ENCODE measurements at regions not wholly inside any gene's neighbourhood (a gene's known extent, or its start where the extent isn't known, plus 50 kb on each side); places are given as distances from the start of the nearest gene placed in this dataset.

DNA sequence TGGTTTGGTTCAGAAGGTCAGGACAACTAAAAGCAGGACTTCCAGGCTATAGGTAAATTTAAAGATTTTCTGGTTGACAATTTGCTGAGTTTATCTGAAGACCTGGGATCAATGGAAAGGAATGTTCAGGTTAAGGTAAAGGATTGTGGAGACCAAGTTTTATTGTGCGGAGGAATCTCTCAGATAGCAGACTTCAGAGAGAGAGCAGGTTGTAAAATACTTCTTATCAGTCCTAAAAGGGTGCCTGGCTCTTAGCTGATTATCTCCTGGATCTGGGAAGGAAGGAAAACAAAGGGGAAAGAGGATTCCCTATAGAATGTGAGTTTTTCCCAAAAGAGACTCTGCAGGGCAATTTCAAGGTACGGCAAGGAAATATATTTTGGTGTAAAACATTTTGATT lies 851.5 kb downstream of the DACH1 start:
- TF ChIP-seq, protein P1, sequence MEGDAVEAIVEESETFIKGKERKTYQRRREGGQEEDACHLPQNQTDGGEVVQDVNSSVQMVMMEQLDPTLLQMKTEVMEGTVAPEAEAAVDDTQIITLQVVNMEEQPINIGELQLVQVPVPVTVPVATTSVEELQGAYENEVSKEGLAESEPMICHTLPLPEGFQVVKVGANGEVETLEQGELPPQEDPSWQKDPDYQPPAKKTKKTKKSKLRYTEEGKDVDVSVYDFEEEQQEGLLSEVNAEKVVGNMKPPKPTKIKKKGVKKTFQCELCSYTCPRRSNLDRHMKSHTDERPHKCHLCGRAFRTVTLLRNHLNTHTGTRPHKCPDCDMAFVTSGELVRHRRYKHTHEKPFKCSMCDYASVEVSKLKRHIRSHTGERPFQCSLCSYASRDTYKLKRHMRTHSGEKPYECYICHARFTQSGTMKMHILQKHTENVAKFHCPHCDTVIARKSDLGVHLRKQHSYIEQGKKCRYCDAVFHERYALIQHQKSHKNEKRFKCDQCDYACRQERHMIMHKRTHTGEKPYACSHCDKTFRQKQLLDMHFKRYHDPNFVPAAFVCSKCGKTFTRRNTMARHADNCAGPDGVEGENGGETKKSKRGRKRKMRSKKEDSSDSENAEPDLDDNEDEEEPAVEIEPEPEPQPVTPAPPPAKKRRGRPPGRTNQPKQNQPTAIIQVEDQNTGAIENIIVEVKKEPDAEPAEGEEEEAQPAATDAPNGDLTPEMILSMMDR (tag by site-specific recombination; IDR thresholded peaks at IDR 0.05), result no peak
- TF ChIP-seq ZNF366 (tag by site-specific recombination; conservative IDR thresholded peaks at IDR 0.05) (no peak), KLF1 (tag by site-specific recombination; IDR thresholded peaks at IDR 0.05) (no peak), HOXC10 (CRISPR knock-in tag; IDR thresholded peaks at IDR 0.05) (no peak), ZNF785 (tag by site-specific recombination; IDR thresholded peaks at IDR 0.05) (no peak), ZNF777 (tag by site-specific recombination; IDR thresholded peaks at IDR 0.05; ENCODE audit: borderline replicate concordance) (no peak), ZBTB21 (tag by site-specific recombination; IDR thresholded peaks at IDR 0.05) (no peak), YY1 (tag by site-specific recombination; IDR thresholded peaks at IDR 0.05) (no peak), TRIM28 (IDR thresholded peaks at IDR 0.05; ENCODE audit: borderline replicate concordance, low read length) (no peak)
- TF ChIP-seq, protein P2, sequence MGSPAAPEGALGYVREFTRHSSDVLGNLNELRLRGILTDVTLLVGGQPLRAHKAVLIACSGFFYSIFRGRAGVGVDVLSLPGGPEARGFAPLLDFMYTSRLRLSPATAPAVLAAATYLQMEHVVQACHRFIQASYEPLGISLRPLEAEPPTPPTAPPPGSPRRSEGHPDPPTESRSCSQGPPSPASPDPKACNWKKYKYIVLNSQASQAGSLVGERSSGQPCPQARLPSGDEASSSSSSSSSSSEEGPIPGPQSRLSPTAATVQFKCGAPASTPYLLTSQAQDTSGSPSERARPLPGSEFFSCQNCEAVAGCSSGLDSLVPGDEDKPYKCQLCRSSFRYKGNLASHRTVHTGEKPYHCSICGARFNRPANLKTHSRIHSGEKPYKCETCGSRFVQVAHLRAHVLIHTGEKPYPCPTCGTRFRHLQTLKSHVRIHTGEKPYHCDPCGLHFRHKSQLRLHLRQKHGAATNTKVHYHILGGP (tag by site-specific recombination; IDR thresholded peaks at IDR 0.05), result no peak
- TF ChIP-seq, protein P3, sequence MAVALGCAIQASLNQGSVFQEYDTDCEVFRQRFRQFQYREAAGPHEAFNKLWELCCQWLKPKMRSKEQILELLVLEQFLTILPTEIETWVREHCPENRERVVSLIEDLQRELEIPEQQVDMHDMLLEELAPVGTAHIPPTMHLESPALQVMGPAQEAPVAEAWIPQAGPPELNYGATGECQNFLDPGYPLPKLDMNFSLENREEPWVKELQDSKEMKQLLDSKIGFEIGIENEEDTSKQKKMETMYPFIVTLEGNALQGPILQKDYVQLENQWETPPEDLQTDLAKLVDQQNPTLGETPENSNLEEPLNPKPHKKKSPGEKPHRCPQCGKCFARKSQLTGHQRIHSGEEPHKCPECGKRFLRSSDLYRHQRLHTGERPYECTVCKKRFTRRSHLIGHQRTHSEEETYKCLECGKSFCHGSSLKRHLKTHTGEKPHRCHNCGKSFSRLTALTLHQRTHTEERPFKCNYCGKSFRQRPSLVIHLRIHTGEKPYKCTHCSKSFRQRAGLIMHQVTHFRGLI (tag by site-specific recombination; IDR thresholded peaks at IDR 0.05), result no peak
- TF ChIP-seq, protein P4, sequence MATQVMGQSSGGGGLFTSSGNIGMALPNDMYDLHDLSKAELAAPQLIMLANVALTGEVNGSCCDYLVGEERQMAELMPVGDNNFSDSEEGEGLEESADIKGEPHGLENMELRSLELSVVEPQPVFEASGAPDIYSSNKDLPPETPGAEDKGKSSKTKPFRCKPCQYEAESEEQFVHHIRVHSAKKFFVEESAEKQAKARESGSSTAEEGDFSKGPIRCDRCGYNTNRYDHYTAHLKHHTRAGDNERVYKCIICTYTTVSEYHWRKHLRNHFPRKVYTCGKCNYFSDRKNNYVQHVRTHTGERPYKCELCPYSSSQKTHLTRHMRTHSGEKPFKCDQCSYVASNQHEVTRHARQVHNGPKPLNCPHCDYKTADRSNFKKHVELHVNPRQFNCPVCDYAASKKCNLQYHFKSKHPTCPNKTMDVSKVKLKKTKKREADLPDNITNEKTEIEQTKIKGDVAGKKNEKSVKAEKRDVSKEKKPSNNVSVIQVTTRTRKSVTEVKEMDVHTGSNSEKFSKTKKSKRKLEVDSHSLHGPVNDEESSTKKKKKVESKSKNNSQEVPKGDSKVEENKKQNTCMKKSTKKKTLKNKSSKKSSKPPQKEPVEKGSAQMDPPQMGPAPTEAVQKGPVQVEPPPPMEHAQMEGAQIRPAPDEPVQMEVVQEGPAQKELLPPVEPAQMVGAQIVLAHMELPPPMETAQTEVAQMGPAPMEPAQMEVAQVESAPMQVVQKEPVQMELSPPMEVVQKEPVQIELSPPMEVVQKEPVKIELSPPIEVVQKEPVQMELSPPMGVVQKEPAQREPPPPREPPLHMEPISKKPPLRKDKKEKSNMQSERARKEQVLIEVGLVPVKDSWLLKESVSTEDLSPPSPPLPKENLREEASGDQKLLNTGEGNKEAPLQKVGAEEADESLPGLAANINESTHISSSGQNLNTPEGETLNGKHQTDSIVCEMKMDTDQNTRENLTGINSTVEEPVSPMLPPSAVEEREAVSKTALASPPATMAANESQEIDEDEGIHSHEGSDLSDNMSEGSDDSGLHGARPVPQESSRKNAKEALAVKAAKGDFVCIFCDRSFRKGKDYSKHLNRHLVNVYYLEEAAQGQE (tag by site-specific recombination; IDR thresholded peaks at IDR 0.05), result no peak
- TF ChIP-seq, protein P5, sequence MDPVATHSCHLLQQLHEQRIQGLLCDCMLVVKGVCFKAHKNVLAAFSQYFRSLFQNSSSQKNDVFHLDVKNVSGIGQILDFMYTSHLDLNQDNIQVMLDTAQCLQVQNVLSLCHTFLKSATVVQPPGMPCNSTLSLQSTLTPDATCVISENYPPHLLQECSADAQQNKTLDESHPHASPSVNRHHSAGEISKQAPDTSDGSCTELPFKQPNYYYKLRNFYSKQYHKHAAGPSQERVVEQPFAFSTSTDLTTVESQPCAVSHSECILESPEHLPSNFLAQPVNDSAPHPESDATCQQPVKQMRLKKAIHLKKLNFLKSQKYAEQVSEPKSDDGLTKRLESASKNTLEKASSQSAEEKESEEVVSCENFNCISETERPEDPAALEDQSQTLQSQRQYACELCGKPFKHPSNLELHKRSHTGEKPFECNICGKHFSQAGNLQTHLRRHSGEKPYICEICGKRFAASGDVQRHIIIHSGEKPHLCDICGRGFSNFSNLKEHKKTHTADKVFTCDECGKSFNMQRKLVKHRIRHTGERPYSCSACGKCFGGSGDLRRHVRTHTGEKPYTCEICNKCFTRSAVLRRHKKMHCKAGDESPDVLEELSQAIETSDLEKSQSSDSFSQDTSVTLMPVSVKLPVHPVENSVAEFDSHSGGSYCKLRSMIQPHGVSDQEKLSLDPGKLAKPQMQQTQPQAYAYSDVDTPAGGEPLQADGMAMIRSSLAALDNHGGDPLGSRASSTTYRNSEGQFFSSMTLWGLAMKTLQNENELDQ (tag by site-specific recombination; IDR thresholded peaks at IDR 0.05; ENCODE audit: low read depth), result no peak

Measured in HEK293 (cell line).